ENCODE measurements at regions not wholly inside any gene's neighbourhood (a gene's known extent, or its start where the extent isn't known, plus 50 kb on each side); places are given as distances from the start of the nearest gene placed in this dataset.

DNA sequence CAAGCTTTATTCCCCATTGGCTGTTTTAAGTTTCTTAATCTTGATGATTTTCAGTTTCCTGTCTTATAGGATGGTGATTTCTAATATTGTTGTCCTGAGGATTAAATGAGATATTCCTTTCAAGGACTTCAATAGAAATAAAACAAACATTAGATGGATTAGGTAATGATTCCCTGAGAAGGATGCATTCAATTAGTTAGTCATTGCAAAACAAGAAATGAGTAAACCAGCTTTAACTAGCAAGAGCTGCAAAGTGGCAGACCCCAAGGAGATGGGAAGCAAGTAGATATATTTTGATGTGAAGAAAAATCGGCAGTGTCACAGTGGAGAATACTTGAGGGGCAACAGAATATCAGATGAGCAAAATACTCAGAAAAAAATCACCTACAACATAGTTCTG, 849.1 kb downstream of the TUSC7 start:
- no peak overlapping the region for H2AFZ ChIP-seq (ENCODE audit: low read length)
- ATAC-seq (no peak), DNase-seq (no peak)
- intact Hi-C loops (cut with micrococcal nuclease): no loop called here
- CTCF ChIA-PET: no interaction called here
- no peaks in the 10 kb centered on the region for H3K9me2 ChIP-seq (replicated peaks; ENCODE audit: low read length)
- H4K20me1 ChIP-seq (ENCODE audit: low read length): no peaks in the 10 kb centered on the region
- no TSS peak for BruUV-seq (replicated peaks)
- TF ChIP-seq, protein P1, sequence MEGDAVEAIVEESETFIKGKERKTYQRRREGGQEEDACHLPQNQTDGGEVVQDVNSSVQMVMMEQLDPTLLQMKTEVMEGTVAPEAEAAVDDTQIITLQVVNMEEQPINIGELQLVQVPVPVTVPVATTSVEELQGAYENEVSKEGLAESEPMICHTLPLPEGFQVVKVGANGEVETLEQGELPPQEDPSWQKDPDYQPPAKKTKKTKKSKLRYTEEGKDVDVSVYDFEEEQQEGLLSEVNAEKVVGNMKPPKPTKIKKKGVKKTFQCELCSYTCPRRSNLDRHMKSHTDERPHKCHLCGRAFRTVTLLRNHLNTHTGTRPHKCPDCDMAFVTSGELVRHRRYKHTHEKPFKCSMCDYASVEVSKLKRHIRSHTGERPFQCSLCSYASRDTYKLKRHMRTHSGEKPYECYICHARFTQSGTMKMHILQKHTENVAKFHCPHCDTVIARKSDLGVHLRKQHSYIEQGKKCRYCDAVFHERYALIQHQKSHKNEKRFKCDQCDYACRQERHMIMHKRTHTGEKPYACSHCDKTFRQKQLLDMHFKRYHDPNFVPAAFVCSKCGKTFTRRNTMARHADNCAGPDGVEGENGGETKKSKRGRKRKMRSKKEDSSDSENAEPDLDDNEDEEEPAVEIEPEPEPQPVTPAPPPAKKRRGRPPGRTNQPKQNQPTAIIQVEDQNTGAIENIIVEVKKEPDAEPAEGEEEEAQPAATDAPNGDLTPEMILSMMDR (conservative IDR thresholded peaks at IDR 0.05; ENCODE audit: low read depth, low read length): no peak
- no peak for TF ChIP-seq EZH2 (IDR thresholded peaks at IDR 0.05; ENCODE audit: low read length, unreplicated experiment)
- TF ChIP-seq EZH2phosphoT487 (IDR thresholded peaks at IDR 0.05; ENCODE audit: borderline replicate concordance, low read length): no peak
- no peak overlapping the region for H3K9ac ChIP-seq (ENCODE audit: low read length)
- no peaks in the 10 kb centered on the region for H3F3A ChIP-seq (ENCODE audit: low read length, unreplicated experiment)
- no peak overlapping the region for H3K4me3 ChIP-seq (ENCODE audit: low read length)
- no peaks in the 10 kb centered on the region for H3K4me1 ChIP-seq (ENCODE audit: insufficient read depth, low read length)
- H3K4me2 ChIP-seq (ENCODE audit: low read length): no peak overlapping the region
- peaks cover 12% of the 10 kb centered on the region for H3K9me3 ChIP-seq (ENCODE audit: low read length)
- no peaks in the 10 kb centered on the region for H3K36me3 ChIP-seq (ENCODE audit: low read depth, low read length)
- no peaks in the 10 kb centered on the region for H3K27me3 ChIP-seq (ENCODE audit: low read length)
- POLR2A ChIA-PET (ENCODE audit: unreplicated experiment): no interaction called here
- no peak overlapping the region for H3K27ac ChIP-seq (ENCODE audit: low read length)
- no peaks in the 10 kb centered on the region for H3K79me2 ChIP-seq (ENCODE audit: low read length)

GRCh38 chr3:117562000-117562399, 852.4 kb downstream of the TUSC7 start:
- no peak overlapping the region for H3K4me2 ChIP-seq (ENCODE audit: low read length)
- ChIA-PET CTCF (no interaction called here), POLR2A (ENCODE audit: unreplicated experiment) (no interaction called here)
- intact Hi-C loops (cut with micrococcal nuclease): no loop called here
- peaks cover 8% of the 10 kb centered on the region; the same call in 1 of the 2 replicates for H3K9me3 ChIP-seq (ENCODE audit: low read length)
- H3K36me3 ChIP-seq (ENCODE audit: low read depth, low read length): no peaks in the 10 kb centered on the region
- no peak overlapping the region for H3K4me3 ChIP-seq (ENCODE audit: low read length)
- TF ChIP-seq, protein P1 (conservative IDR thresholded peaks at IDR 0.05; ENCODE audit: low read depth, low read length): no peak
- TF ChIP-seq EZH2 (IDR thresholded peaks at IDR 0.05; ENCODE audit: low read length, unreplicated experiment): no peak
- no peak for TF ChIP-seq EZH2phosphoT487 (IDR thresholded peaks at IDR 0.05; ENCODE audit: borderline replicate concordance, low read length)
- no peaks in the 10 kb centered on the region for H3K9me2 ChIP-seq (replicated peaks; ENCODE audit: low read length)
- no peaks in the 10 kb centered on the region for H3F3A ChIP-seq (ENCODE audit: low read length, unreplicated experiment)
- H3K9ac ChIP-seq (ENCODE audit: low read length): no peak overlapping the region
- H3K27me3 ChIP-seq (ENCODE audit: low read length): no peaks in the 10 kb centered on the region
- no peaks in the 10 kb centered on the region for H3K4me1 ChIP-seq (ENCODE audit: insufficient read depth, low read length)
- DNase-seq: no peak
- no peaks in the 10 kb centered on the region for H4K20me1 ChIP-seq (ENCODE audit: low read length)
- no peak for ATAC-seq
- H3K27ac ChIP-seq (ENCODE audit: low read length): no peak overlapping the region
- no TSS peak for BruUV-seq (replicated peaks)
- H3K79me2 ChIP-seq (ENCODE audit: low read length): no peaks in the 10 kb centered on the region
- no peak overlapping the region for H2AFZ ChIP-seq (ENCODE audit: low read length)

- no peak overlapping the region for H3K4me2 ChIP-seq (ENCODE audit: low read length)
- H3K9ac ChIP-seq (ENCODE audit: low read length): no peak overlapping the region
- no peak for ATAC-seq
- DNase-seq: no peak
- H3K79me2 ChIP-seq (ENCODE audit: low read length): no peaks in the 10 kb centered on the region
- BruUV-seq (replicated peaks): no TSS peak
- no peak overlapping the region for H3K4me3 ChIP-seq (ENCODE audit: low read length)
- no peaks in the 10 kb centered on the region for H3K36me3 ChIP-seq (ENCODE audit: low read depth, low read length)
- no peaks in the 10 kb centered on the region for H3F3A ChIP-seq (ENCODE audit: low read length, unreplicated experiment)
- H3K9me3 ChIP-seq (ENCODE audit: low read length): peaks cover 8% of the 10 kb centered on the region; the same call in 1 of the 2 replicates
- no peaks in the 10 kb centered on the region for H3K9me2 ChIP-seq (replicated peaks; ENCODE audit: low read length)
- intact Hi-C loops (cut with micrococcal nuclease): no loop called here
- H3K27me3 ChIP-seq (ENCODE audit: low read length): no peaks in the 10 kb centered on the region
- H3K27ac ChIP-seq (ENCODE audit: low read length): no peak overlapping the region
- no peaks in the 10 kb centered on the region for H4K20me1 ChIP-seq (ENCODE audit: low read length)
- H3K4me1 ChIP-seq (ENCODE audit: insufficient read depth, low read length): no peaks in the 10 kb centered on the region
- ChIA-PET POLR2A (ENCODE audit: unreplicated experiment) (no interaction called here), CTCF (no interaction called here)
- no peak overlapping the region for H2AFZ ChIP-seq (ENCODE audit: low read length)
- TF ChIP-seq EZH2 (IDR thresholded peaks at IDR 0.05; ENCODE audit: low read length, unreplicated experiment) (no peak), EZH2phosphoT487 (IDR thresholded peaks at IDR 0.05; ENCODE audit: borderline replicate concordance, low read length) (no peak)
- TF ChIP-seq, protein P1 (conservative IDR thresholded peaks at IDR 0.05; ENCODE audit: low read depth, low read length): no peak
Measured at GRCh38 chr3:117563063-117563462, 853.5 kb downstream of the TUSC7 start.

Measured in PC-3 (cell line).